Osteoblast (primary cell): ENCODE measurements at regions not wholly inside any gene's neighbourhood (a gene's known extent, or its start where the extent isn't known, plus 50 kb on each side); places are given as distances from the start of the nearest gene placed in this dataset.

Experiments
- DNase-seq: peaks from one replicate; pipeline ENCODE4 v3.0.0; 2011; ENCODE audit warnings: low spot score, mixed read lengths; ENCODE audit not compliant: insufficient read length; ENCODE audit errors: missing footprints
- H2AFZ ChIP-seq: 2 replicates; pipeline ENCODE4 v1.6.0; 2011; ENCODE audit warnings: mild to moderate bottlenecking, low read length
- H3K27ac ChIP-seq: 2 replicates; pipeline ENCODE4 v1.5.1; 2011; ENCODE audit warnings: mild to moderate bottlenecking, low read depth, low read length, moderate library complexity
- H3K27me3 ChIP-seq: 2 replicates; pipeline ENCODE4 v1.6.0; 2012; ENCODE audit warnings: mild to moderate bottlenecking, control low read depth, inconsistent platforms, low read length, moderate library complexity; ENCODE audit not compliant: insufficient read depth
- H3K36me3 ChIP-seq: 2 replicates; pipeline ENCODE4 v1.5.1; 2011; ENCODE audit warnings: mild to moderate bottlenecking, low read length, control low read depth, moderate library complexity; ENCODE audit not compliant: insufficient read depth
- H3K4me1 ChIP-seq: 2 replicates; pipeline ENCODE4 v1.5.1; 2011; ENCODE audit warnings: mild to moderate bottlenecking, low read length, control low read depth, moderate library complexity; ENCODE audit not compliant: insufficient read depth
- H3K4me2 ChIP-seq: 2 replicates; pipeline ENCODE4 v1.6.0; 2011; ENCODE audit warnings: mild to moderate bottlenecking, low read length; ENCODE audit not compliant: insufficient read depth
- H3K4me3 ChIP-seq: fragments of 200-600 bp; sonication (generic); 3 replicates; pipeline ENCODE4 v1.5.1; 2012; ENCODE audit warnings: mild to moderate bottlenecking, low read length, inconsistent platforms; ENCODE audit not compliant: insufficient read depth
- H3K79me2 ChIP-seq: 2 replicates; pipeline ENCODE4 v1.6.0; 2012; ENCODE audit warnings: mild to moderate bottlenecking, low read length, control low read depth, inconsistent platforms; ENCODE audit not compliant: insufficient read depth
- H3K9me3 ChIP-seq: 2 replicates; pipeline ENCODE4 v1.5.1; 2011; ENCODE audit warnings: low read depth, low read length, control low read depth
- H4K20me1 ChIP-seq: 2 replicates; pipeline ENCODE4 v1.6.0; 2012; ENCODE audit warnings: mild to moderate bottlenecking, low read length, control low read depth; ENCODE audit not compliant: insufficient read depth
- TF ChIP-seq, protein P1 (sequence below): IDR thresholded peaks from 2 replicates; pipeline ENCODE4 v1.5.1; 2011; ENCODE audit warnings: mild to moderate bottlenecking, low read depth, low read length, moderate library complexity; ENCODE audit errors: extremely low read depth

DNA sequence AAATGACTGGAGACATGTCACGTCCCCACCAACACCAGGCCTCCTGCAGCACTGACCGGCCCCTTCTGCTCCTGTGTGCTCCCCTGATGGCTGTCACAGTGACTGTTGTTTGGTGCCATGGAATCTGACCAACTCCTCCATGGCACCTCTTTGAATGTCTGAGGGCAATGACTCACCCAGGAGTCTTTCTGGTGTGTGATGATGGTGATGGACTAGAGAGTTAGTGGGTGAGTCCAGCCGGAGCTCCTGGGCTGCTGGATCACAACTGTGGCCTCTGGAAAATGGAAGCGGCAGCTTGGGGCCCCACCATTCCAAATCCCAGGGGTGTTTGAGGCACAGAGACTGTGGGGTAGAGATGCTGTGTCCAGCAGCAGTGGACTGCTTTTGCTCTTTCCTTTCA lies 133.3 kb downstream of the TFAP2C start:
- H3K36me3 ChIP-seq = no peaks in the 10 kb centered on the region
- no peaks in the 10 kb centered on the region for H3K79me2 ChIP-seq
- no peaks in the 10 kb centered on the region for H3K27me3 ChIP-seq
- no peak for DNase-seq
- no peaks in the 10 kb centered on the region for H3K9me3 ChIP-seq
- H3K4me2 ChIP-seq = no peak overlapping the region
- H4K20me1 ChIP-seq = no peaks in the 10 kb centered on the region
- TF ChIP-seq, protein P1, sequence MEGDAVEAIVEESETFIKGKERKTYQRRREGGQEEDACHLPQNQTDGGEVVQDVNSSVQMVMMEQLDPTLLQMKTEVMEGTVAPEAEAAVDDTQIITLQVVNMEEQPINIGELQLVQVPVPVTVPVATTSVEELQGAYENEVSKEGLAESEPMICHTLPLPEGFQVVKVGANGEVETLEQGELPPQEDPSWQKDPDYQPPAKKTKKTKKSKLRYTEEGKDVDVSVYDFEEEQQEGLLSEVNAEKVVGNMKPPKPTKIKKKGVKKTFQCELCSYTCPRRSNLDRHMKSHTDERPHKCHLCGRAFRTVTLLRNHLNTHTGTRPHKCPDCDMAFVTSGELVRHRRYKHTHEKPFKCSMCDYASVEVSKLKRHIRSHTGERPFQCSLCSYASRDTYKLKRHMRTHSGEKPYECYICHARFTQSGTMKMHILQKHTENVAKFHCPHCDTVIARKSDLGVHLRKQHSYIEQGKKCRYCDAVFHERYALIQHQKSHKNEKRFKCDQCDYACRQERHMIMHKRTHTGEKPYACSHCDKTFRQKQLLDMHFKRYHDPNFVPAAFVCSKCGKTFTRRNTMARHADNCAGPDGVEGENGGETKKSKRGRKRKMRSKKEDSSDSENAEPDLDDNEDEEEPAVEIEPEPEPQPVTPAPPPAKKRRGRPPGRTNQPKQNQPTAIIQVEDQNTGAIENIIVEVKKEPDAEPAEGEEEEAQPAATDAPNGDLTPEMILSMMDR = no peak
- H3K27ac ChIP-seq = no peak overlapping the region
- H3K4me1 ChIP-seq = no peaks in the 10 kb centered on the region
- H2AFZ ChIP-seq = no peak overlapping the region
- no peak overlapping the region for H3K4me3 ChIP-seq

DNA sequence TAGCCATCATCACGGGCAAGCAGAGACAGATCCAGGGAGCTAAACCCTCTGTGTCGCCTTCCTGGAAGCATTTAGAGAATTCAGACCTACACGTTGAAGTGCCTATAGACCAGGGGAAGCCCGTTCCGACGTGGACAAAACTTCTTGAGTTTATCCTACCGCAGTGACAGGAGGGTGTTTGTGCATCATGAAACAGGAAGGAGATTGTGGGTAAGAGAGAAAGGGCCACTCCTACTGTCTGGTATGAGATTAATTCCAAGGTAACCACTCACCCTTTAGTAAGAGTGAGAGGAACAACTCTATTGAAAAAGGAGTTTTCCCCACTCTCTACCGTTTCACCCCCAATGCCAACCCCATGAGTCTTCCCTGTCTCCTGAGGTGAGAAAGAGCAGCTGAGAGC lies 133.7 kb downstream of the TFAP2C start:
- DNase-seq = no peak
- H2AFZ ChIP-seq = no peak overlapping the region
- H4K20me1 ChIP-seq = no peaks in the 10 kb centered on the region
- H3K4me3 ChIP-seq = no peak overlapping the region
- H3K4me1 ChIP-seq = no peaks in the 10 kb centered on the region
- H3K4me2 ChIP-seq = no peak overlapping the region
- no peaks in the 10 kb centered on the region for H3K27me3 ChIP-seq
- no peaks in the 10 kb centered on the region for H3K79me2 ChIP-seq
- TF ChIP-seq, protein P1 = no peak
- no peak overlapping the region for H3K27ac ChIP-seq
- H3K36me3 ChIP-seq = no peaks in the 10 kb centered on the region
- H3K9me3 ChIP-seq = no peaks in the 10 kb centered on the region

DNA sequence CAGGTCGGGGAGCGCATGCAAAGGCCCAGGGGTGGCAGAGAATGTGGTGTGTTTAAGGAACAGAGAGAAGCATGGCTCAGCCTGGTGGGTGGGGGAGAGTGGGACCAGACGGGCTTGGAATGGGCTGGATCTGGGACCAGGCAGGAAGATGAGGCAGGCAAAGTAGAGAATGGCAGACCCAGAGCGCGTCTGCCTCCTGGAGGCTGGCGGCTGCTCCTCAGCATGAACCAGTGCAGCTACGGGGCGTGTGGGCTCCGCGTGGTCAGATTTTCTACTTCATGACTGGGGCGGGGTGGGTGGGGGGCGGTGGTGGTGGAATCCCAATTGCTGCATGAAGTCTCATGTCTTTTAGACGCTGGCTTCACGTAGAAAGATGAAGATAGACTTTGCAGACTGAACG lies 135.6 kb downstream of the TFAP2C start:
- Histone ChIP-seq H3K4me1 (no peaks in the 10 kb centered on the region), H3K36me3 (no peaks in the 10 kb centered on the region), H3K4me3 (no peak overlapping the region), H2AFZ (no peak overlapping the region), H3K4me2 (no peak overlapping the region), H4K20me1 (no peaks in the 10 kb centered on the region), H3K27ac (no peak overlapping the region), H3K79me2 (no peaks in the 10 kb centered on the region), H3K9me3 (no peaks in the 10 kb centered on the region), H3K27me3 (no peaks in the 10 kb centered on the region)
- no peak for DNase-seq
- TF ChIP-seq, protein P1 = no peak

DNA sequence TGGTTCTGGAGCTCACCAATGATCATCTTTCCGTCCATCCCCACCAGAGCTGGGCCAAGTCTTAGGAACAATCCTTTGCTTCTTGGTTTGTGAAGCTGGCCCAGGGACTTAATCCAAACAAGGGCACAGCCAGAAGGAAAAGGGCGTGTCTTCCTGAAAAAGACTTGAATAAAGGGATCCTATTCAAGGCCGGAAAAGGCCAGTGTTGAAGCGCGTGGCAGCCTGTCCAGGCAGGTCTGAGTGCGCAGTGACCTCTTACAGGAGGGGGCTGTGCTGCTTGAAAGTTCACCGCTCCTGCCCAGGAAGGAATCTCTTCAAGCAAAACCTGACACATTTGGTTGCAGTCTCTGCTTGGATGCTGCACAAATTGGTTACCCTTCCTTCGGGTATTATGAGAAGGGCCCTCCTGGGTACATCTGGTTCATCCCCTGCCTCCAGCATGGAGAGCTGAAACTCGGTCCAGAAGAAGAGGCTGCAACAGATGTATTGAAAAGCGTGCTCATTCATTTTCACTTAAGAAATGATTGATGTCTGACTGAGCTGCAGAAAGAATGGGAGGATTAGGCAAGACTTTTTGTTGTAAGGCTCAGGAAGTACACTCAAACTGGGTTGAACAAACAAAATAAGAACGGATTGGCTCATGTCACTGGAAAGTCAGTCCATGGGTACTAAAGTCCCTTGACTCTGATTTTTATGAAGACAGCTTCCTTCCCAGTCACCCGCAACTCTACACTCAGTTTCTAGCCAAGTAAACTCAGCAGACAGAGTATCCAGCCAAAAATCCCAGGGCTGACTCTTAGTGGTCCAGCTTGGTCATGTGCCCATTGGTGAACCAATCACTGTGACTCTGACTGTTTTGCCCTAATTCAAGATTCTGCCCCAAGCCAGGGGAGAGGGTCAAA lies 136.3 kb downstream of the TFAP2C start:
- Histone ChIP-seq H3K27ac (no peak overlapping the region), H3K4me2 (no peak overlapping the region), H3K4me1 (no peaks in the 10 kb centered on the region), H3K36me3 (no peaks in the 10 kb centered on the region), H3K27me3 (no peaks in the 10 kb centered on the region), H2AFZ (no peak overlapping the region), H3K4me3 (no peak overlapping the region), H3K79me2 (no peaks in the 10 kb centered on the region), H3K9me3 (no peaks in the 10 kb centered on the region), H4K20me1 (no peaks in the 10 kb centered on the region)
- no peak for DNase-seq
- TF ChIP-seq, protein P1 = no peak
